Neural progenitor cell (in vitro differentiated cells): ENCODE measurements at regions not wholly inside any gene's neighbourhood (a gene's known extent, or its start where the extent isn't known, plus 50 kb on each side); places are given as distances from the start of the nearest gene placed in this dataset.

Experiments
- DNase-seq: peaks from one replicate; pipeline ENCODE4 v3.0.0-alpha.2; 2016; ENCODE audit warnings: low spot score
- H2AFZ ChIP-seq: fragments of 200-600 bp; sonication (generic); replicated peaks from 2 replicates; pipeline ENCODE4 v1.6.1; 2016; ENCODE audit warnings: antibody characterized with exemption
- H3F3A ChIP-seq: fragments of 200-600 bp; sonication (generic); 2 replicates; pipeline ENCODE4 v1.6.1; 2016; ENCODE audit warnings: antibody characterized with exemption, low read depth
- H3K27ac ChIP-seq: fragments of 200-600 bp; sonication (generic); 2 replicates; pipeline ENCODE4 v1.5.1; 2016; ENCODE audit warnings: mild to moderate bottlenecking
- H3K27me3 ChIP-seq: fragments of 200-600 bp; sonication (generic); 2 replicates; pipeline ENCODE4 v1.6.1; 2016; ENCODE audit warnings: mild to moderate bottlenecking, moderate library complexity
- H3K36me3 ChIP-seq: fragments of 200-600 bp; sonication (generic); 2 replicates; pipeline ENCODE4 v1.5.1; 2016
- H3K4me1 ChIP-seq: fragments of 200-600 bp; sonication (generic); 2 replicates; pipeline ENCODE4 v1.6.1; 2016; ENCODE audit warnings: mixed run types
- H3K4me2 ChIP-seq: fragments of 200-600 bp; sonication (generic); 2 replicates; pipeline ENCODE4 v1.6.1; 2016
- H3K4me3 ChIP-seq: fragments of 200-600 bp; sonication (generic); 2 replicates; pipeline ENCODE4 v1.5.1; 2016
- H3K79me2 ChIP-seq: fragments of 200-600 bp; sonication (generic); 2 replicates; pipeline ENCODE4 v1.6.1; 2016; ENCODE audit warnings: low read depth
- H3K9ac ChIP-seq: fragments of 200-600 bp; sonication (generic); 2 replicates; pipeline ENCODE4 v1.6.1; 2016
- H3K9me3 ChIP-seq: fragments of 200-600 bp; sonication (generic); 2 replicates; pipeline ENCODE4 v1.5.1; 2016; ENCODE audit warnings: low read depth
- H4K20me1 ChIP-seq: fragments of 200-600 bp; sonication (generic); 2 replicates; pipeline ENCODE4 v1.6.1; 2016; ENCODE audit warnings: low read depth
- H3K27ac Mint-ChIP-seq: 3 replicates; pipeline ENCODE4 v1.8.0; 2021; ENCODE audit warnings: mixed read lengths
- H3K27me3 Mint-ChIP-seq: 2 replicates; pipeline ENCODE4 v1.8.0; 2022; ENCODE audit warnings: low read depth, mild to moderate bottlenecking, inconsistent platforms, moderate library complexity, mixed read lengths; ENCODE audit not compliant: insufficient read depth
- H3K36me3 Mint-ChIP-seq: 3 replicates; pipeline ENCODE4 v1.8.0; 2021; ENCODE audit warnings: mixed read lengths
- H3K4me1 Mint-ChIP-seq: 3 replicates; pipeline ENCODE4 v1.8.0; 2021; ENCODE audit warnings: mixed read lengths
- H3K4me3 Mint-ChIP-seq: 3 replicates; pipeline ENCODE4 v1.8.0; 2021; ENCODE audit warnings: mild to moderate bottlenecking, moderate library complexity, mixed read lengths
- H3K9me3 Mint-ChIP-seq: 3 replicates; pipeline ENCODE4 v1.8.0; 2020; ENCODE audit warnings: mixed read lengths
- CTCF ChIP-seq: fragments of 200-600 bp; sonication (generic); IDR thresholded peaks from 2 replicates; pipeline ENCODE4 v1.5.1; 2017; ENCODE audit warnings: antibody characterized with exemption, mild to moderate bottlenecking
- EZH2 ChIP-seq: fragments of 200-600 bp; sonication (generic); IDR thresholded peaks from 2 replicates; pipeline ENCODE4 v1.6.1; 2017; ENCODE audit warnings: antibody characterized with exemption, mild to moderate bottlenecking, moderate library complexity
- EZH2phosphoT487 ChIP-seq: fragments of 200-600 bp; sonication (generic); IDR thresholded peaks from 2 replicates; pipeline ENCODE4 v1.6.1; 2017; ENCODE audit warnings: antibody characterized with exemption

- no peak overlapping the region for H3K4me3 Mint-ChIP-seq
Observed at GRCh38 chr7:81534996-81535395, 234.9 kb downstream of the HGF start.

GRCh38 chr7:81534446-81534845 lies 235.4 kb downstream of the HGF start:
- no peak overlapping the region for H3K4me3 Mint-ChIP-seq
- H3K4me1 ChIP-seq = no peaks in the 10 kb centered on the region
- no peaks in the 10 kb centered on the region for H3K79me2 ChIP-seq
- no peaks in the 10 kb centered on the region for H3K27me3 Mint-ChIP-seq
- no peak overlapping the region for H3K27ac Mint-ChIP-seq
- H3K27me3 ChIP-seq = no peaks in the 10 kb centered on the region
- no peaks in the 10 kb centered on the region for H4K20me1 ChIP-seq
- no peaks in the 10 kb centered on the region for H3K9me3 ChIP-seq
- H3K4me1 Mint-ChIP-seq = no peaks in the 10 kb centered on the region
- no peaks in the 10 kb centered on the region for H3K36me3 Mint-ChIP-seq
- no peaks in the 10 kb centered on the region for H3K9me3 Mint-ChIP-seq
- no peak overlapping the region for H3K4me3 ChIP-seq
- no peak overlapping the region for H3K9ac ChIP-seq
- no peak overlapping the region for H2AFZ ChIP-seq
- no peaks in the 10 kb centered on the region for H3F3A ChIP-seq
- no peak overlapping the region for H3K27ac ChIP-seq
- no peaks in the 10 kb centered on the region for H3K36me3 ChIP-seq
- no peak for DNase-seq
- no peak for TF ChIP-seq EZH2
- no peak overlapping the region for H3K4me2 ChIP-seq

More at GRCh38 chr7:81534996-81535395, 234.9 kb downstream of the HGF start:
- TF ChIP-seq CTCF (no peak), EZH2 (no peak), EZH2phosphoT487 (no peak)
- DNase-seq = no peak
- H3K4me1 ChIP-seq = no peaks in the 10 kb centered on the region
- H3K27ac ChIP-seq = no peak overlapping the region
- no peaks in the 10 kb centered on the region for H3K27me3 ChIP-seq
- Mint-ChIP-seq H3K9me3 (no peaks in the 10 kb centered on the region), H3K27me3 (no peaks in the 10 kb centered on the region), H3K4me1 (no peaks in the 10 kb centered on the region), H3K27ac (no peak overlapping the region), H3K36me3 (no peaks in the 10 kb centered on the region)
- no peaks in the 10 kb centered on the region for H3F3A ChIP-seq
- H3K9ac ChIP-seq = no peak overlapping the region
- no peak overlapping the region for H2AFZ ChIP-seq
- H3K79me2 ChIP-seq = no peaks in the 10 kb centered on the region
- H3K9me3 ChIP-seq = no peaks in the 10 kb centered on the region
- no peak overlapping the region for H3K4me3 ChIP-seq
- no peaks in the 10 kb centered on the region for H4K20me1 ChIP-seq
- H3K4me2 ChIP-seq = no peak overlapping the region
- H3K36me3 ChIP-seq = no peaks in the 10 kb centered on the region

- H2AFZ ChIP-seq = no peak overlapping the region
- no peaks in the 10 kb centered on the region for H3K36me3 ChIP-seq
- Mint-ChIP-seq H3K36me3 (no peaks in the 10 kb centered on the region), H3K27me3 (no peaks in the 10 kb centered on the region), H3K4me3 (no peak overlapping the region), H3K4me1 (no peaks in the 10 kb centered on the region), H3K9me3 (no peaks in the 10 kb centered on the region), H3K27ac (no peak overlapping the region)
- H3K27ac ChIP-seq = no peak overlapping the region
- DNase-seq = no peak
- no peaks in the 10 kb centered on the region for H3K79me2 ChIP-seq
- no peaks in the 10 kb centered on the region for H4K20me1 ChIP-seq
- no peaks in the 10 kb centered on the region for H3K4me1 ChIP-seq
- no peak overlapping the region for H3K4me2 ChIP-seq
- H3K4me3 ChIP-seq = no peak overlapping the region
- H3K9me3 ChIP-seq = no peaks in the 10 kb centered on the region
- H3K9ac ChIP-seq = no peak overlapping the region
- TF ChIP-seq EZH2phosphoT487 = no peak
- no peak for TF ChIP-seq EZH2
- no peaks in the 10 kb centered on the region for H3K27me3 ChIP-seq
- H3F3A ChIP-seq = no peaks in the 10 kb centered on the region
Observed at GRCh38 chr7:81533931-81534330, 235.9 kb downstream of the HGF start.

- no peaks in the 10 kb centered on the region for H3K79me2 ChIP-seq
- TF ChIP-seq CTCF (no peak), EZH2 (no peak)
- DNase-seq = no peak
- no peaks in the 10 kb centered on the region for H3K9me3 Mint-ChIP-seq
- H3F3A ChIP-seq = no peaks in the 10 kb centered on the region
- no peaks in the 10 kb centered on the region for H3K27me3 Mint-ChIP-seq
- no peaks in the 10 kb centered on the region for H4K20me1 ChIP-seq
- no peaks in the 10 kb centered on the region for H3K36me3 Mint-ChIP-seq
- no peaks in the 10 kb centered on the region for H3K9me3 ChIP-seq
- H3K4me2 ChIP-seq = no peak overlapping the region
- H2AFZ ChIP-seq = no peak overlapping the region
- no peaks in the 10 kb centered on the region for H3K4me1 Mint-ChIP-seq
- no peak overlapping the region for H3K27ac Mint-ChIP-seq
- no peaks in the 10 kb centered on the region for H3K36me3 ChIP-seq
- no peaks in the 10 kb centered on the region for H3K27me3 ChIP-seq
- H3K4me1 ChIP-seq = no peaks in the 10 kb centered on the region
- no peak overlapping the region for H3K27ac ChIP-seq
- H3K4me3 ChIP-seq = no peak overlapping the region
- H3K4me3 Mint-ChIP-seq = no peak overlapping the region
- no peak overlapping the region for H3K9ac ChIP-seq
Observed at GRCh38 chr7:81533426-81533825, 236.4 kb downstream of the HGF start.
